Vagina (tissue), 2 donors: ENCODE measurements at regions not wholly inside any gene's neighbourhood (a gene's known extent, or its start where the extent isn't known, plus 50 kb on each side); places are given as distances from the start of the nearest gene placed in this dataset.

Source experiments
- CTCF ChIP-seq, 3 experiments: fragments of 450-650 bp in 2 of 3; fragments of 200-600 bp in 1 of 3; sonication (generic) in 1 of 3; IDR thresholded peaks; one replicate each; pipeline ENCODE4 v1.5.1; 2017 to 2019; ENCODE audit warnings: antibody characterized with exemption in 3 of 3, mild to moderate bottlenecking in 2 of 3, moderate library complexity in 2 of 3
- POLR2A ChIP-seq, 2 donors: fragments of 450-650 bp; IDR thresholded peaks; one replicate each; pipeline ENCODE4 v1.6.1; 2017; ENCODE audit warnings: antibody characterized with exemption in 2 of 2, mild to moderate bottlenecking in 2 of 2, moderate library complexity in 2 of 2

- TF ChIP-seq CTCF (IDR thresholded peaks at IDR 0.05) = no peak
- no peak for TF ChIP-seq POLR2A (IDR thresholded peaks at IDR 0.05)
Measured at GRCh38 chr20:60990643-60991042, 261.4 kb upstream of the CDH4 start.
